Retinal pigment epithelial cell (primary cell): ENCODE measurements at regions not wholly inside any gene's neighbourhood (a gene's known extent, or its start where the extent isn't known, plus 50 kb on each side); places are given as distances from the start of the nearest gene placed in this dataset.

ENCODE experiments used
- DNase-seq: peaks from one replicate; pipeline ENCODE4 v3.0.0-alpha.2; 2010; ENCODE audit warnings: low read depth
- H3K4me3 ChIP-seq: 2 replicates; pipeline ENCODE4 v1.5.1; 2011; ENCODE audit warnings: mild to moderate bottlenecking, low read length, control low read depth, moderate library complexity
- TF ChIP-seq, protein P1 (sequence below): conservative IDR thresholded peaks from 2 replicates; pipeline ENCODE4 v1.5.1; 2011; ENCODE audit warnings: low read depth, low read length, control low read depth, inconsistent platforms

DNA sequence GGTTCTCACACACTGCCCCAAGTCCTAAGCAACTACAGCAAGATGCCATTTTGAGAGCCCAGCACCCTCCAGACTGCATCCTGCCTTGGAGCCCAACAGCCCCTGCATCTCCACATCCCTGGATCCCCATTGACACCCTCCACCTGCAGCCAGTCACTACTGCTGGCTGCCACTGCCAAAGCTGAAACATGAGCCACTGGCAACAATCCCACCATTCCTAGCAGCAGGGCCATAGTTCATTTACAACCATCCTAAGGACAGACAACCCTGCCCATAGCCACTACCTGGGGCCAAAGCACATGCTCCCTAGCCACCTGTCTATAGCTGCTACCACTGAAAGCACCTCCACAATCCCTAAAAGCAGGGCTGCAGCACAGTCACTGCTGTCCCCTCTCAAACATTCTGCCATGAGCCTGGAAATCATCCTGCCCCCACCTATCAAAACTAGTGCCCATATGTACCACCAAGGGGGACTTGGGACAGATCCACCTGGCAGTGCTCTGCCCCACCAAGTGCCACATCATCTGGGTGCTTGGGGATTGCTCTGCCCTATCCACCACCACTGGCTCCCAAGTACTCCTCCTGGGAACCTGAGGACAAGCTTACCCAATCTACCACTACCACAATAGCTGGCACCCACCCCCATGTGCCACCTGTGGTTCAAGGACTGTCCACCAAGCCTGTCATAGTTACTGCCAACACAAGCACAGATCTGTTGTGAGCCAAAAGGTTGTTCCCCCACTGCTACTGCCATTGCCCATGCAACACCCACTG lies 138.8 kb upstream of the SOX6 start:
- TF ChIP-seq, protein P1, sequence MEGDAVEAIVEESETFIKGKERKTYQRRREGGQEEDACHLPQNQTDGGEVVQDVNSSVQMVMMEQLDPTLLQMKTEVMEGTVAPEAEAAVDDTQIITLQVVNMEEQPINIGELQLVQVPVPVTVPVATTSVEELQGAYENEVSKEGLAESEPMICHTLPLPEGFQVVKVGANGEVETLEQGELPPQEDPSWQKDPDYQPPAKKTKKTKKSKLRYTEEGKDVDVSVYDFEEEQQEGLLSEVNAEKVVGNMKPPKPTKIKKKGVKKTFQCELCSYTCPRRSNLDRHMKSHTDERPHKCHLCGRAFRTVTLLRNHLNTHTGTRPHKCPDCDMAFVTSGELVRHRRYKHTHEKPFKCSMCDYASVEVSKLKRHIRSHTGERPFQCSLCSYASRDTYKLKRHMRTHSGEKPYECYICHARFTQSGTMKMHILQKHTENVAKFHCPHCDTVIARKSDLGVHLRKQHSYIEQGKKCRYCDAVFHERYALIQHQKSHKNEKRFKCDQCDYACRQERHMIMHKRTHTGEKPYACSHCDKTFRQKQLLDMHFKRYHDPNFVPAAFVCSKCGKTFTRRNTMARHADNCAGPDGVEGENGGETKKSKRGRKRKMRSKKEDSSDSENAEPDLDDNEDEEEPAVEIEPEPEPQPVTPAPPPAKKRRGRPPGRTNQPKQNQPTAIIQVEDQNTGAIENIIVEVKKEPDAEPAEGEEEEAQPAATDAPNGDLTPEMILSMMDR: no peak
- DNase-seq: no peak
- no peak overlapping the region for H3K4me3 ChIP-seq

DNA sequence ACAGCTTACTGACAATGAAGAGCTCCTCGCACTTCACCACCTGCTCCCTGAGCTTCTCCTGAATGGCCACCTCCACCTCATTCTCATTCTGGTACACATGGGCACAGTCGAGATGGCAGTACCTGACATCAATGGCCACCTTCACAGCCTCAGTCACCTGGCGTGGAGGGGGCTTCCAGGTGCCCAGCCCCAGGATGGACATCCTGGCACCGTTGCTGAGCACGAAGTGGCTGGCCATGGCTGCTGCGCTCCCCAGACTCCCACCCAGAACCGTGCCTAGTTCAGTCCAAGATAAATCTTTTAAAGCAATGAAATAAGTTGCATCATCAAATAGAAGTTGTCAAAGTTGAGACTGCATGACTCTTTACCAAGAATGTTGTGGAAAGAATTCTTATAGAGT lies 128.1 kb upstream of the SOX6 start:
- H3K4me3 ChIP-seq: no peak overlapping the region
- TF ChIP-seq, protein P1: no peak
- DNase-seq: no peak

DNA sequence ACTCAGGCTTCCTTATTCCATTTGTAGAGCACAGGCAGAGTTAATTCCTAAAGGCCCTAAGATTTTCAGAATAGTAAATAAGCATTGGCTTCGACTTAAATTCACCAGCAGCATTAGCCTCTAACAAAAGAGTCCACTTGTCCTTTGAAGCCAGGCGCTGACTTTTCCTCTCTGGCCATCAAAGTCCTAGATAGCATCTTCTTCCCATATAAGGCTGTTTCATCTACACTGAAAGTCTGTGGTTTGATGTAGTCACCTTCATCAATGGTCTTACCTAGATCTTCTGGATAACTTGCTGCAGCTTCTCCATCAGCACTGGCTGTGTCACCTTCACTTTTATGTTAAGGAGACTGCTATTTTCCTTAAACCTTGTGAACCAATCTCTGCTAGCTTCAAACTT lies 118.3 kb upstream of the SOX6 start:
- TF ChIP-seq, protein P1: no peak
- DNase-seq: no peak
- H3K4me3 ChIP-seq: no peak overlapping the region

DNA sequence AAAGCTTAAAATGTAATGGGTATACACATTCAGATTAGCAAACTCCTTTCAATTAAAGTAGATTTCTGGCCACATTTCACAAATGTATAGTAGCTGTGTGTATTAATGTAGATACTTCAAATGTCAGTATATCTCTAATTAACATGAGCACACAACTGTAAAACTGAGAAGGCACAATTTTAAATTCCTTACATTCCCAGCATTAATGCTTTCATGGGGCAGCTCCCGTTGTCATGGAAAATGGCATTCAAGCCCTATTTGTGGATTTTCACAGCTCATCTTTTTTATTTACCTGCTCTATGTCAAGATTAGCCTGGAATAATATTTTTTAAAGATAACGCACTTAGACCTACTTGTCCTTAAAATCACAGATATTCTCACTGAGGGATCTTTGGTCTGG lies 113.6 kb upstream of the SOX6 start:
- DNase-seq: no peak
- H3K4me3 ChIP-seq: no peak overlapping the region
- TF ChIP-seq, protein P1: no peak

DNA sequence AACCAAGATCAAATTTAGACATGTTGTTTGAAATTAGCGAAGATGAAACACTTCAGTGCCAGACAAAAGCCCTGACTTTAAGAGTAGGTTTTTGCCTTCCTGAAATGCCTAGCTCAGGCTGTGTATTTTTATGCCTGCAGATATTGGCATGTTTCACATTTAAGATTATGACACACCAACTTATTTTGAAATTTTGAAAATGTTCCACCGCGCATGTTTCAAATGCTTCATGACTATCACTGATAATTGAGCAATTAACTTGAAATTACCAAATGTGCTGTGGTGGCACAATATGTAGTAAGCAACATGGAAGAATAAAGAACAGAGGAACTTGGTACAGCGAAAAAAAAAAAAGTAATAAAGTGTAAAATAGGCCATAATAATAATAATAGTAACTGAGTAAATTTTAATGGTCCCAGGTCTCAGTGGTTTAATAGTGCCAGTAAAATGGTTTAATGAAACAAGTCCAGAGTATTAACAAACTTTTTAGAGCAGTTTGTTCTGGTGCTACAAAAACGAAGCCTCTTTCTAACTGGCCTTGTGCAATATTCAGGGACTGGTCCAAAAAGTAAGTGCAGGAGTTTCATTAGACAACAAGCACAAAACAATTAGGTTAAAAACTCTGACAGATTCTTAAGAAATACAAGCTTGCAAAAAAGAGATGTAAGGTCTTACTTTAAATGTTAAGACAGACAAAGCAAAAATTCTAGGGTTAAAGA lies 112.5 kb upstream of the SOX6 start:
- no peak for DNase-seq
- H3K4me3 ChIP-seq: no peak overlapping the region
- TF ChIP-seq, protein P1: no peak

DNA sequence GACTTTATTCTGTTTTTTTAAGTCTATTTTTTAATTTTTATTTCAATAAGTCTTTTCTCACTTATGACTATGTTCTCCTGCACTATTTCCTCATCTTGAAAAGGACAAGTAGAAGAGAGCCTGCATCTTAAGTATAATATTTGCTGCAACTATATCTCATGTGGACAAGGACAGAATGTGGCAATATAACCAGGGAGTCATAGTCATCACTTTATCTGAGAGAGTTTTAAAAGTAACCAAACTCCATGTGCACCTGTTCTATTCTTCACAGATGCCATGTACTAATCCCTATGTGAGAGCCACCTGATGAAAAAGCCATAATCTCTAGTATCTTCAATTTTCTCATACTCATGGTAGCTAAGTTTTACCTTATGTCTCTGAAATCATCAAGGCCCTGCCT lies 104.2 kb upstream of the SOX6 start:
- TF ChIP-seq, protein P1: no peak
- H3K4me3 ChIP-seq: no peak overlapping the region
- no peak for DNase-seq

DNA sequence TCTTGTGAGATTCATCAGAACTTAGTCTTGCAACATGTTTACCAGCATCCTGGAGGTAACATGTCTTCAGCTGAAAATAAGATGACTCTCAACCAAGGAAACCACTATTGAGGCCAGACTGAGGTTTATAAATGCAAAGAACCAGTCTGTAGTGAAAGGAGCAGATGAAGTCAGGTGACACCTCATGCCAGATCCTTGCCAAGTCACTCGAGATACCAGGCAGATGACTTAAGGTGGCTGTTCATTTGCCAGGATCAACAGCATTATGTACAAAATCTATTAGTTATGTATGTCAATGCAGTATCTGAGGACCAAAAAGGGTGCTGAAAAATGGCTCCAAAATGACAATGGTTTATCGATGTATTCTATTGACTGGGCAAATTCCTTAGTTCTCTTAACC lies 100.0 kb upstream of the SOX6 start:
- DNase-seq: no peak
- TF ChIP-seq, protein P1: no peak
- H3K4me3 ChIP-seq: no peak overlapping the region
